Mesendoderm (in vitro differentiated cells): ENCODE measurements at regions not wholly inside any gene's neighbourhood (a gene's known extent, or its start where the extent isn't known, plus 50 kb on each side); places are given as distances from the start of the nearest gene placed in this dataset.
A peak's percentile ranks its signal among the peaks of the same experiment; 100 is the strongest.
"Not testable (repeated sequence)": the region's sequence is repeated elsewhere in the genome, so short reads cannot be mapped to it uniquely, and the experiment has no call there.

Experiments
- DNase-seq: peaks from one replicate; pipeline ENCODE4 v3.0.0; 2013
- H2AK5ac ChIP-seq: 2 replicates; pipeline ENCODE4 v1.6.1; 2013; ENCODE audit warnings: low read length, inconsistent platforms
- H2BK120ac ChIP-seq: 2 replicates; pipeline ENCODE4 v1.6.1; 2013; ENCODE audit warnings: low read depth, mild to moderate bottlenecking, low read length, moderate library complexity, mixed read lengths
- H2BK15ac ChIP-seq: replicated peaks from 2 replicates; pipeline ENCODE4 v1.6.1; 2013; ENCODE audit warnings: low read depth, mild to moderate bottlenecking, moderate library complexity
- H2BK5ac ChIP-seq: 2 replicates; pipeline ENCODE4 v1.6.1; 2013; ENCODE audit warnings: low read length, inconsistent platforms
- H3K18ac ChIP-seq: 2 replicates; pipeline ENCODE4 v1.6.1; 2013; ENCODE audit warnings: mild to moderate bottlenecking, low read length, mixed read lengths
- H3K23ac ChIP-seq: one replicate; pipeline ENCODE4 v1.6.1; 2013; ENCODE audit warnings: low read length
- H3K27ac ChIP-seq: 2 replicates; pipeline ENCODE4 v1.5.1; 2013; ENCODE audit warnings: low read depth, mild to moderate bottlenecking, inconsistent platforms, low read length, moderate library complexity
- H3K27me3 ChIP-seq: 2 replicates; pipeline ENCODE4 v1.6.1; 2013; ENCODE audit warnings: low read length, control low read depth, mild to moderate bottlenecking, inconsistent platforms; ENCODE audit not compliant: insufficient read depth, poor library complexity
- H3K36me3 ChIP-seq: 2 replicates; pipeline ENCODE4 v1.6.1; 2013; ENCODE audit warnings: low read length, inconsistent platforms; ENCODE audit not compliant: control insufficient read depth, insufficient read depth
- H3K4ac ChIP-seq: one replicate; pipeline ENCODE4 v1.6.1; 2013; ENCODE audit warnings: low read depth, mild to moderate bottlenecking, low read length, moderate library complexity
- H3K4me1 ChIP-seq: 2 replicates; pipeline ENCODE4 v1.6.1; 2013; ENCODE audit warnings: low read depth, low read length, inconsistent platforms; ENCODE audit not compliant: control insufficient read depth
- H3K4me2 ChIP-seq: 2 replicates; pipeline ENCODE4 v1.6.1; 2013; ENCODE audit warnings: low read length
- H3K4me3 ChIP-seq: 2 replicates; pipeline ENCODE4 v1.5.1; 2013; ENCODE audit warnings: mild to moderate bottlenecking, low read length
- H3K56ac ChIP-seq: one replicate; pipeline ENCODE4 v1.6.1; 2013; ENCODE audit warnings: low read length
- H3K79me1 ChIP-seq: 2 replicates; pipeline ENCODE4 v1.6.1; 2013; ENCODE audit warnings: low read length, inconsistent platforms
- H3K79me2 ChIP-seq: 2 replicates; pipeline ENCODE4 v1.6.1; 2013; ENCODE audit warnings: mild to moderate bottlenecking, low read length; ENCODE audit not compliant: control insufficient read depth, insufficient read depth
- H3K9ac ChIP-seq: 2 replicates; pipeline ENCODE4 v1.6.1; 2013; ENCODE audit warnings: low read length, inconsistent platforms
- H4K5ac ChIP-seq: one replicate; pipeline ENCODE4 v1.6.1; 2013; ENCODE audit warnings: low read length
- H4K8ac ChIP-seq: one replicate; pipeline ENCODE4 v1.6.1; 2013; ENCODE audit warnings: low read depth, mild to moderate bottlenecking, control low read depth, low read length, moderate library complexity
- WGBS: extraction: QIAGEN DNeasy Blood & Tissue Kit; methylation state at CpG from one replicate; pipeline ENCODE4 v1.1.7; 2013; ENCODE audit warnings: low lambda C conversion rate, missing lambda C conversion rate; ENCODE audit not compliant: insufficient coverage; ENCODE audit errors: extremely low coverage; 5-methylcytosine and 5-hydroxymethylcytosine counted together

GRCh38 chr11:37857726-37858125 is 1259.7 kb upstream of the RAG2 start:
- H2BK120ac ChIP-seq: peak overlapping the region; percentile 51
- H4K8ac ChIP-seq: no peak overlapping the region
- H3K27ac ChIP-seq: no peak overlapping the region
- no peaks in the 10 kb centered on the region for H3K4me1 ChIP-seq
- H3K4me3 ChIP-seq: no peak overlapping the region
- peak; percentile 43 for DNase-seq
- no peaks in the 10 kb centered on the region for H3K36me3 ChIP-seq
- no peak overlapping the region for H3K9ac ChIP-seq
- peak overlapping the region; percentile 6 for H3K18ac ChIP-seq
- H3K23ac ChIP-seq: no peak overlapping the region
- no peak overlapping the region for H3K56ac ChIP-seq
- H2AK5ac ChIP-seq: no peak overlapping the region
- no peak overlapping the region for H4K5ac ChIP-seq
- WGBS: no CpG with 5 or more reads among the region's 4 CpGs
- H3K79me1 ChIP-seq: no peaks in the 10 kb centered on the region
- H3K27me3 ChIP-seq: no peaks in the 10 kb centered on the region
- no peak overlapping the region for H3K4ac ChIP-seq
- no peak overlapping the region for H2BK15ac ChIP-seq
- no peaks in the 10 kb centered on the region for H3K79me2 ChIP-seq
- H2BK5ac ChIP-seq: no peak overlapping the region
- no peak overlapping the region for H3K4me2 ChIP-seq

DNA sequence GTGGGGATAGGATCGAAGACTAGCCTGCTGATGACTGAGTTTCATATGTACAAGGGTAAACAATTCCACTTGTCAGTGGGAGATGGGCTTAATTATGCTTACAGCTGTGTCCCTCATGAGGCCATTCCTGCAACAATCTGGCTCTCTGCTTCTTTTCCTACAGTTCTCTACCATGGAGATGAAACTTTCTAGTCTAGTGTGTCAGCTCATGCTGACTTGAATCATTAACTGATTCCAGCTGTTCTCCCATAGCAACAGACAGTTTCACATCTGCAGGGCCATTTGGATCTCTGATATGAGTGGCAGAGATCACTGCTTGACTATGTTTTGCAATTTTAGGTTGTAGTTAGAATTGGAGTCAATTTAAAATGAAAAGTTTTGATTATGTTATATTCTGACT is 1251.7 kb upstream of the RAG2 start:
- Histone ChIP-seq H3K23ac (no peak overlapping the region), H4K5ac (no peak overlapping the region), H3K4me1 (no peaks in the 10 kb centered on the region), H3K56ac (no peak overlapping the region), H2BK120ac (no peak overlapping the region), H3K79me1 (no peaks in the 10 kb centered on the region), H2BK15ac (no peak overlapping the region), H3K4ac (no peak overlapping the region), H3K36me3 (no peaks in the 10 kb centered on the region), H3K27ac (no peak overlapping the region), H3K4me2 (no peak overlapping the region), H3K27me3 (no peaks in the 10 kb centered on the region), H3K4me3 (no peak overlapping the region), H3K9ac (no peak overlapping the region), H2AK5ac (no peak overlapping the region), H3K79me2 (no peaks in the 10 kb centered on the region), H3K18ac (no peak overlapping the region), H2BK5ac (no peak overlapping the region), H4K8ac (no peak overlapping the region)
- no peak for DNase-seq
- no CpG with 5 or more reads among the region's 1 CpG for WGBS

DNA sequence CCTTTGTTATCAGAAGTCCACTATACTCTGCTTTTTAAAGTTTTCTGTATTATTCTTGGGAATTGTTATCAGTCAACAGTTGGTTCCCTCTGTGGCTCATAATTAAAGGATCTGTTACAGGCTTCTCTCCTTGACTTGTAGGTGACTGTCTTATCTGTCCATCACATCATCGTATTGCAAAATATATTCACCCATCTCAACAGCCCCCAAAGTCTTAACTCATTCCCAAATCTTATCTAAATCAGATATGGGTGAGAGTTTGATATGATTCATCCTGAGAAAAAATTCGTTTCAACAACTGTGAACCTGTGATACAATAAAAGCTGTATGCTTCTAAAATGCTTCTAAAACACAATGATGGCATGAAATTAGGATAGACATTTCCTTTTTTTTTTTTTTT is 1245.6 kb upstream of the RAG2 start:
- Histone ChIP-seq H3K27me3 (no peaks in the 10 kb centered on the region), H2BK120ac (no peak overlapping the region), H4K5ac (no peak overlapping the region), H3K4ac (no peak overlapping the region), H3K4me3 (no peak overlapping the region), H3K4me1 (no peaks in the 10 kb centered on the region), H4K8ac (no peak overlapping the region), H2AK5ac (no peak overlapping the region), H3K56ac (no peak overlapping the region), H2BK15ac (no peak overlapping the region), H3K9ac (no peak overlapping the region), H2BK5ac (no peak overlapping the region), H3K36me3 (no peaks in the 10 kb centered on the region), H3K79me2 (no peaks in the 10 kb centered on the region), H3K23ac (no peak overlapping the region), H3K27ac (no peak overlapping the region), H3K79me1 (no peaks in the 10 kb centered on the region), H3K18ac (no peak overlapping the region), H3K4me2 (no peak overlapping the region)
- DNase-seq: peak; percentile 11
- WGBS: no CpG with 5 or more reads among the region's 2 CpGs

DNA sequence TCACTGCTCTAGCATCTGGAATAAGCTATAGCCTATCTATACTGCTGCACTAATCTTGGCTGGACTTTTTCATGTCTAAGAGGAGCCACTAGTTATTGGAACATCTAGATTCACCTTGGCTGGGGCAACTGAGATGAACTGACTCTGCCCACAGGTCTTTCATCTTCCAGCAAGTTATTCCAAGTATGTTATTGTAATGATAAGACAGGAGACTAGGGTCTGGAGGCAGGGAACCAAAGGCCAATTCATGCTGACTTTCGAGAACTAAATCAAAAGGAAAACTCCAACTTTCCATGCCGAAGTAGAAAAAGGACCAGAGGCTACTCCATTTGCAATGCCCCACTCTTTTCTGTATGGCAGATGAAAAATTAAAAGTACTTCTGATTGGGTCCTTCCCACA is 1243.0 kb upstream of the RAG2 start:
- no peaks in the 10 kb centered on the region for H3K27me3 ChIP-seq
- H3K4me1 ChIP-seq: no peaks in the 10 kb centered on the region
- H3K36me3 ChIP-seq: no peaks in the 10 kb centered on the region
- H2BK15ac ChIP-seq: no peak overlapping the region
- H3K9ac ChIP-seq: no peak overlapping the region
- no peak overlapping the region for H3K4me2 ChIP-seq
- H3K27ac ChIP-seq: no peak overlapping the region
- H3K56ac ChIP-seq: no peak overlapping the region
- no peak overlapping the region for H4K8ac ChIP-seq
- WGBS: no CpG with 5 or more reads among the region's 2 CpGs
- no peaks in the 10 kb centered on the region for H3K79me2 ChIP-seq
- H4K5ac ChIP-seq: no peak overlapping the region
- no peak overlapping the region for H2BK5ac ChIP-seq
- H2BK120ac ChIP-seq: no peak overlapping the region
- H3K18ac ChIP-seq: no peak overlapping the region
- H3K79me1 ChIP-seq: no peaks in the 10 kb centered on the region
- no peak overlapping the region for H3K4ac ChIP-seq
- H3K23ac ChIP-seq: no peak overlapping the region
- no peak overlapping the region for H2AK5ac ChIP-seq
- H3K4me3 ChIP-seq: no peak overlapping the region
- no peak for DNase-seq

DNA sequence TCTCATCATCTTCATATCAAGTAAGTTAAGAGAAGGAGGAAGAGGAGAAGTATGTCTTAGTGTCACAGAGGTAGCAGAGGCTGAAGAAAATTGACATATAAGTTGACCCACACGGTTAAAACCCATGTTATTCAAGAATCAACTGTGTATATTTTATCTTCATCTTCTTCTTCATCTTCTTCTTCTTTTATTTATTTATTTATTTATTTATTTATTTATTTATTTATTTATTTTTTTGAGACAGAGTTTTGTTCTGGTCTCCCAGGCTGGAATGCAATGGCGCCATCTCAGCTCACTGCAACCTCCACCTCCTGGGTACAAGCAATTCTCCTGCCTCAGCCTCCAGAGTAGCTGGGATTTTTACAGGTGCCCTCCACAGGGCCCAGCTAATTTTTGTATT is 1242.3 kb upstream of the RAG2 start:
- H3K23ac ChIP-seq, H2AK5ac ChIP-seq, DNase-seq, H3K4me3 ChIP-seq, H4K5ac ChIP-seq, H3K79me1 ChIP-seq, H3K9ac ChIP-seq, H3K56ac ChIP-seq, H3K36me3 ChIP-seq, H3K18ac ChIP-seq, H3K27ac ChIP-seq, H2BK15ac ChIP-seq, H3K4me1 ChIP-seq, H4K8ac ChIP-seq, H2BK120ac ChIP-seq, H3K79me2 ChIP-seq, H3K4me2 ChIP-seq, H3K27me3 ChIP-seq, H3K4ac ChIP-seq, H2BK5ac ChIP-seq: not testable (repeated sequence)
- no CpG with 5 or more reads among the region's 2 CpGs for WGBS

DNA sequence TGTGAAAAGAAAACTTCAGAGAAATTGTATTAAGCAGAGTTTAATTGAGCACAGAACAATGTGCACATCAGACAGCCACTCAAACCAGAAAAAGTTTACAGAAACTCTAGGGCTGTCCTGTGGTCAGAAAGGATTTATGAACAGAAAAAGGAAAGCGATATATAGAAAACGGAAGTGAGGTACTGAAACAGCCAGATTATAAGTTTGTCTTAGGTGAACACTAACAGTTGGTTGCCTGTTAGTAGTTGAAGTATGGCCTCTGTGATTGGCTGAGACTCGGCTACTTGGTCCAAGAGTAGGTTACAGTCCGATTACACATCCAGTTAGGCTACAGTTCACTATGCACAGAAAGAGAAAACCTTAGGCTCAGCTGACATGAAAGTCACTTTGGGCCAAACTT is 1232.5 kb upstream of the RAG2 start:
- Histone ChIP-seq H3K79me1 (no peaks in the 10 kb centered on the region), H2BK15ac (no peak overlapping the region), H3K18ac (no peak overlapping the region), H3K4me1 (no peaks in the 10 kb centered on the region), H2AK5ac (no peak overlapping the region), H3K27ac (no peak overlapping the region), H3K9ac (no peak overlapping the region), H4K5ac (no peak overlapping the region), H2BK120ac (no peak overlapping the region), H3K4me2 (no peak overlapping the region), H3K4ac (no peak overlapping the region), H3K4me3 (no peak overlapping the region), H3K79me2 (no peaks in the 10 kb centered on the region), H3K36me3 (no peaks in the 10 kb centered on the region), H3K27me3 (no peaks in the 10 kb centered on the region), H3K23ac (no peak overlapping the region), H4K8ac (no peak overlapping the region), H2BK5ac (no peak overlapping the region), H3K56ac (no peak overlapping the region)
- no peak for DNase-seq
- WGBS: no CpG with 5 or more reads among the region's 4 CpGs
